T-cell (primary cell): ENCODE measurements at regions not wholly inside any gene's neighbourhood (a gene's known extent, or its start where the extent isn't known, plus 50 kb on each side); places are given as distances from the start of the nearest gene placed in this dataset.

Experiments
- ATAC-seq, 4 experiments: fragments of 200-7000 bp in 3 of 4; fragments of 150-1000 bp in 1 of 4; cut with Tn5 transposase; replicated peaks in 1 of 4; 1 replicate in 3 of 4; 2 replicates in 1 of 4; pipeline ENCODE4 v1.10.0; 2021; ENCODE audit warnings: moderate library complexity in 3 of 4, mild to moderate bottlenecking in 2 of 4, moderate number of reproducible peaks in 1 of 4
- CTCF ChIA-PET, 2 donors: fragments of 300-600 bp; sonication (Branson Sonifier 250); formaldehyde crosslinking; loops; one replicate each; lab custom pipeline; 2022; ENCODE audit warnings: antibody characterized with exemption in 2 of 2; lab: Charles Lee
- POLR2A ChIA-PET, 2 donors: fragments of 300-600 bp; sonication (Branson Sonifier 250); formaldehyde crosslinking; loops; one replicate each; lab custom pipeline; 2022; ENCODE audit warnings: antibody characterized with exemption in 2 of 2; lab: Charles Lee
- DNase-seq, 35 experiments: peaks; one replicate each; pipeline versions ENCODE4 v3.0.0 to v3.0.0-alpha.2; 2013 to 2023
- H3K27ac ChIP-seq: one replicate; pipeline ENCODE4 v1.5.1; 2013; ENCODE audit warnings: low read length
- H3K27me3 ChIP-seq, 2 experiments: replicated peaks in 1 of 2; 1 replicate in 1 of 2; 2 replicates in 1 of 2; pipeline versions ENCODE4 v1.6.1 to v1.7.0; 2013; ENCODE audit warnings: low read length in 1 of 2, mixed read lengths in 1 of 2; ENCODE audit not compliant: control insufficient read depth in 2 of 2, insufficient read depth in 2 of 2; ENCODE audit errors: extremely low read depth in 1 of 2
- H3K36me3 ChIP-seq, 2 donors: 1 replicate in 1 of 2; 2 replicates in 1 of 2; pipeline versions ENCODE4 v1.6.1 to v1.7.0; 2013; ENCODE audit warnings: low read length in 1 of 2; ENCODE audit not compliant: control insufficient read depth in 2 of 2, insufficient read depth in 1 of 2; ENCODE audit errors: extremely low read depth in 1 of 2
- H3K4me1 ChIP-seq, 2 experiments: 1 replicate in 1 of 2; 2 replicates in 1 of 2; pipeline versions ENCODE4 v1.6.1 to v1.7.0; 2013; ENCODE audit warnings: low read length in 2 of 2, mixed read lengths in 1 of 2; ENCODE audit not compliant: insufficient read depth in 2 of 2, control insufficient read depth in 1 of 2; ENCODE audit errors: extremely low read depth in 1 of 2
- H3K4me3 ChIP-seq, 2 donors: 1 replicate in 1 of 2; 2 replicates in 1 of 2; pipeline versions ENCODE4 v1.5.1 to v1.7.0; 2013; ENCODE audit warnings: mild to moderate bottlenecking in 2 of 2, low read length in 1 of 2, moderate library complexity in 1 of 2; ENCODE audit not compliant: control insufficient read depth in 1 of 2; ENCODE audit errors: extremely low read depth in 1 of 2
- H3K9me3 ChIP-seq: 2 replicates; pipeline ENCODE4 v1.7.0; 2013
- H3K27ac Mint-ChIP-seq, 2 donors: one replicate each; pipeline ENCODE4 v1.8.0; 2020 to 2021; ENCODE audit warnings: mild to moderate bottlenecking in 2 of 2, mixed read lengths in 2 of 2
- H3K27me3 Mint-ChIP-seq, 2 donors: one replicate each; pipeline ENCODE4 v1.8.0; 2021 to 2022; ENCODE audit warnings: mixed read lengths in 2 of 2
- H3K36me3 Mint-ChIP-seq: one replicate; pipeline ENCODE4 v1.8.0; 2021; ENCODE audit warnings: mixed read lengths
- H3K4me1 Mint-ChIP-seq, 3 donors: one replicate each; pipeline ENCODE4 v1.8.0; 2020 to 2022; ENCODE audit warnings: mixed read lengths in 3 of 3, mild to moderate bottlenecking in 1 of 3
- H3K4me3 Mint-ChIP-seq, 3 donors: one replicate each; pipeline ENCODE4 v1.8.0; 2020 to 2022; ENCODE audit warnings: mild to moderate bottlenecking in 3 of 3, mixed read lengths in 3 of 3, moderate library complexity in 3 of 3
- H3K9me3 Mint-ChIP-seq, 3 donors: one replicate each; pipeline ENCODE4 v1.8.0; 2020 to 2022; ENCODE audit warnings: mixed read lengths in 3 of 3
- WGBS: methylation state at CpG from one replicate; pipeline ENCODE4 v1.1.5; 2013; ENCODE audit warnings: missing lambda C conversion rate; ENCODE audit not compliant: insufficient coverage; 5-methylcytosine and 5-hydroxymethylcytosine counted together

DNA sequence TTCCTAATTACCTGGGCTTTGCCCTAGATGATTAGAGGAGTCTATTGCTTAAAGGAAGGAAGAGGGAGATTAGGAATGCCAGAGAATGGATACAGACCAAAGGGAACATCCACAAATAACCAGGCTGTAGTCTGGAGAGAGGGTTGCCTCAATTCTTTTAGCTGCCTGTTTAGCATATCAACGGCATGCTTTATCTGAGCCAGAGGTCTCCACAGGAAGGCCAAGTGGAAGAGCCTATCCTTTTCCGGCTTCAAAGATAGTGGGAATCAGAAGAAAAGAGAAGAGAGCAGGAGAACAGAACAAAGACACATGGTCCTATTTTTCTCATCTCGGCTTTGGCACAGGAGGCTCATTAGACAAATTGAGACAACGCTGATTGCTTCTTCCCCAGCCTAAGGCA, 142.4 kb downstream of the NMUR2 start:
- Mint-ChIP-seq H3K27ac (no peak overlapping the region), H3K27me3 (peaks cover 0 to 3% of the 10 kb centered on the region in 2 donors), H3K9me3 (no peaks in the 10 kb centered on the region), H3K4me3 (no peak overlapping the region), H3K4me1 (no peaks in the 10 kb centered on the region), H3K36me3 (no peaks in the 10 kb centered on the region)
- Histone ChIP-seq H3K27ac (no peak overlapping the region), H3K36me3 (no peaks in the 10 kb centered on the region), H3K9me3 (no peaks in the 10 kb centered on the region), H3K4me3 (no peak overlapping the region), H3K4me1 (no peaks in the 10 kb centered on the region), H3K27me3 (no peaks in the 10 kb centered on the region)
- POLR2A ChIA-PET = no interaction called here
- DNase-seq = no peak
- CTCF ChIA-PET = no interaction called here
- 33% methylated on average over 1 of the region's 4 CpGs for WGBS
- no peak for ATAC-seq

DNA sequence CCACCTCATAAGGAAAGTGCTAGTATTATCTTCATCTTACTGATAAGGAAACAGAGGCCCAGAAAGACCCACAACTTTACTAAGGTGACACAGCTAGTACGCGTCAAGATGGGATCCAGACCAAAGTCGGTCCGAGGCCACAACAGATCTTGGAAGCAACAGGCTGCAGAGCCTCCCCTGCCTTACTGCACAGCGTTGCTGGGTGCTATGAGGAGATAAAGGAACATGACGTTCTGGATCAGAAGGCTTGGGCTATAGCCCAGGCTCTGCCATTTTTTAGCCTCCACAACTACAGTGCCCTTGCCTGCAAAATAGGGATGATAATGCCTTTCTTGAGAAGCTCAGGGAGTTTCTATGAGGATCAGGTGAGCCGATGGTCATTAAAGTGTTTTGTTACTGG, 144.1 kb downstream of the NMUR2 start:
- H3K36me3 Mint-ChIP-seq = no peaks in the 10 kb centered on the region
- no peak overlapping the region for H3K27ac Mint-ChIP-seq
- H3K27me3 Mint-ChIP-seq = peaks cover 0 to 5% of the 10 kb centered on the region in 2 donors
- DNase-seq = no peak
- no peaks in the 10 kb centered on the region for H3K36me3 ChIP-seq
- CTCF ChIA-PET = no interaction called here
- no peaks in the 10 kb centered on the region for H3K27me3 ChIP-seq
- WGBS = 40% methylated on average over 1 of the region's 7 CpGs
- ATAC-seq = no peak
- H3K4me1 ChIP-seq = no peaks in the 10 kb centered on the region
- no peak overlapping the region for H3K27ac ChIP-seq
- H3K4me3 ChIP-seq = no peak overlapping the region
- H3K4me3 Mint-ChIP-seq = no peak overlapping the region
- POLR2A ChIA-PET = no interaction called here
- no peaks in the 10 kb centered on the region for H3K4me1 Mint-ChIP-seq
- no peaks in the 10 kb centered on the region for H3K9me3 ChIP-seq
- no peaks in the 10 kb centered on the region for H3K9me3 Mint-ChIP-seq

DNA sequence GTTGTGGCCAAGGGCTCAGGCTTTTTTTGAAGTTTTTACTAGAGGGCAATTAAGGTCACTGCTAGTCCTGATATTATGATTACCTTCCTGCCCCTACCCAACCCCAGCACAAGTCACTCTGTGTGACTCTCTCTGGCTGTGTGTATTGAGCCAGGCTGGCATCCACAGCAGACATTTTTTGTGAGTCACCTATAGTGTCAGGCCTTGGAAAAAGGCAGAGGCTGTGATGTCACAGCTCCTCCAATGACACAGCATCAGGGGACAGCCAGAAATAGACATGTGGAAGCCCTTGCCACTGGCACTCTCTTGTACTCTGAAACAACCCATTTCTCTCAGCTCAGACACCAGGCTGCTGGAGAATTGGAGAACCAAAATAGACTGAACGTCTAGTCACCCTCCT, 145.4 kb downstream of the NMUR2 start:
- Mint-ChIP-seq H3K4me3 (no peak overlapping the region), H3K9me3 (no peaks in the 10 kb centered on the region), H3K36me3 (no peaks in the 10 kb centered on the region), H3K4me1 (no peaks in the 10 kb centered on the region), H3K27me3 (peaks cover 0 to 7% of the 10 kb centered on the region in 2 donors), H3K27ac (no peak overlapping the region)
- WGBS = 43% methylated on average over 1 of the region's 1 CpG
- ATAC-seq = no peak
- ChIA-PET POLR2A (no interaction called here), CTCF (no interaction called here)
- no peak overlapping the region for H3K27ac ChIP-seq
- H3K4me1 ChIP-seq = no peaks in the 10 kb centered on the region
- no peaks in the 10 kb centered on the region for H3K27me3 ChIP-seq
- no peak overlapping the region for H3K4me3 ChIP-seq
- no peaks in the 10 kb centered on the region for H3K36me3 ChIP-seq
- DNase-seq = no peak
- no peaks in the 10 kb centered on the region for H3K9me3 ChIP-seq

DNA sequence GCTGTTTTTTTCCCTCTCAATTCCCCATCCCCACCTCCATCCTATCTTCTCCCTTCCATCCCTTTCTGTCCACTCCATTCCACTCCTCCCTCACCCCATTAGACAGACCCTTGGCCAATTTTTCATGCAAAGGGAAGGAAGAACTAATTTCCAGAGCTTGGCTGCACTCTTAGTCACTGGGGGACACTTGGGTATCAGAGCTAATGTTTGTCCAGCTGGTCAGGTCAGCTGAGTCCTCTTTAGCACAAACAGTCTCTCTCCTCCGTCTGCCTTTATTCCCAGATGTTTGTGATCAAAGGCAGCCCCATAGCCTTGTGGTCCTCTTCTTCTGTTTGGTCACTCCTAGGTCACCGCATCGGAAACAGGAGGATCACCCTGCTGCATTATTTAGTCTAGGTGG, 148.5 kb downstream of the NMUR2 start:
- H3K4me3 Mint-ChIP-seq = no peak overlapping the region
- no peak for DNase-seq
- no CpG with 5 or more reads among the region's 3 CpGs for WGBS
- no peaks in the 10 kb centered on the region for H3K36me3 Mint-ChIP-seq
- H3K9me3 Mint-ChIP-seq = no peaks in the 10 kb centered on the region
- no peaks in the 10 kb centered on the region for H3K36me3 ChIP-seq
- H3K27me3 ChIP-seq = no peaks in the 10 kb centered on the region
- ChIA-PET POLR2A (no interaction called here), CTCF (no interaction called here)
- H3K9me3 ChIP-seq = no peaks in the 10 kb centered on the region
- H3K4me1 ChIP-seq = no peaks in the 10 kb centered on the region
- H3K4me3 ChIP-seq = no peak overlapping the region
- H3K27me3 Mint-ChIP-seq = peaks cover 0 to 7% of the 10 kb centered on the region in 2 donors
- no peaks in the 10 kb centered on the region for H3K4me1 Mint-ChIP-seq
- no peak overlapping the region for H3K27ac Mint-ChIP-seq
- no peak for ATAC-seq
- H3K27ac ChIP-seq = no peak overlapping the region

DNA sequence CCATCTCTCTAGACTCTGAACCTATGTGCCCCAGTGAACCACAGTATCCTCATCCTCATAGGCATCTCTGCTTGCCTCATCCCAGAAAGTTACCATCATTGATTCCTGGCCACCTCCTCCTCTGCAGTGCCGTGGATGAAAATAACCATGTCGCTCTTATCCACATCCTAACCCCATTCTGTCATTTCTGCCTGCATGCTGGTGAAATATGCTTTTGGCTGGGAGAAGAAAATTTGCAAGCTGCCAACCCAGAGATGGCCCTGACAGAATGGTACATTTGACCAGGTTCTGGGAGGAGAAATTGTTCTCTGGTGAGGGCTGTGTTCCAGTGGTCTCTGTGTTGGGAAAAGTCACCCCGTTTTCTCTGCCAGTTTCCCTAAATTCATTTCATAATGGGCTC, 149.7 kb downstream of the NMUR2 start:
- no peak overlapping the region for H3K27ac ChIP-seq
- no peaks in the 10 kb centered on the region for H3K36me3 ChIP-seq
- Mint-ChIP-seq H3K4me1 (no peaks in the 10 kb centered on the region), H3K27ac (no peak overlapping the region), H3K9me3 (no peaks in the 10 kb centered on the region), H3K27me3 (peaks cover 0 to 7% of the 10 kb centered on the region in 2 donors), H3K4me3 (no peak overlapping the region), H3K36me3 (no peaks in the 10 kb centered on the region)
- no peaks in the 10 kb centered on the region for H3K27me3 ChIP-seq
- DNase-seq (no peak), ATAC-seq (no peak)
- no peaks in the 10 kb centered on the region for H3K4me1 ChIP-seq
- no peaks in the 10 kb centered on the region for H3K9me3 ChIP-seq
- ChIA-PET POLR2A (no interaction called here), CTCF (no interaction called here)
- no peak overlapping the region for H3K4me3 ChIP-seq
- WGBS = no CpG with 5 or more reads among the region's 3 CpGs

DNA sequence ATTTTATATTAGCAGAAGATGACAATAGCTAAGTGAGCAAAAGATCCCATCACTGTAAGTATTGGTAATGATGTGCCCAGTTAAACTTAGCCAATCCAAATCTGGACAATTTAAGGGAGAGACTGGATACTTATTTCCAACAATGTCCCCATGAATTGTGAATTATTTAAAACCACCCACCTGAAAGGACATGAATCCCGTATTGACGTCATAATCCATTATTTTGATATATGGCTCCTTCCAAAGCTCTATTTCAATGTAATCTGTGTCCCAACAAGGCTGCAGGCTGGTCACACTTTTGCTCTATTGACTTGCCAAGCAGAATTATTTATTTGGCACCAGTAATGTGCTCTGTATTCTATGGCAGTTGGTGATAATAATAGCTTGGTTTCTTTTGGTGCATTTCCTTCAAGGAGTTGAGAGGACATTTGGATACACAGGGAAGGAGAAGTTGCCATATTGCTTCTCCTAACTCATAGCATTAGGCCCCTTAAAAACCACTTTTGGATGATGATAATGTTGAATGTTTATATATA, 157.2 kb downstream of the NMUR2 start:
- POLR2A ChIA-PET = no interaction called here
- ATAC-seq = no peak
- Histone ChIP-seq H3K9me3 (no peaks in the 10 kb centered on the region), H3K4me3 (no peak overlapping the region), H3K4me1 (no peaks in the 10 kb centered on the region), H3K27ac (no peak overlapping the region), H3K27me3 (no peaks in the 10 kb centered on the region), H3K36me3 (no peaks in the 10 kb centered on the region)
- CTCF ChIA-PET = no interaction called here
- Mint-ChIP-seq H3K27ac (no peak overlapping the region), H3K4me3 (no peak overlapping the region), H3K36me3 (no peaks in the 10 kb centered on the region), H3K4me1 (no peaks in the 10 kb centered on the region), H3K27me3 (peaks cover 0 to 4% of the 10 kb centered on the region in 2 donors), H3K9me3 (peaks cover 0 to 15% (median 2%) of the 10 kb centered on the region in 3 donors)
- WGBS = 100% methylated on average over 2 of the region's 2 CpGs
- DNase-seq = no peak

DNA sequence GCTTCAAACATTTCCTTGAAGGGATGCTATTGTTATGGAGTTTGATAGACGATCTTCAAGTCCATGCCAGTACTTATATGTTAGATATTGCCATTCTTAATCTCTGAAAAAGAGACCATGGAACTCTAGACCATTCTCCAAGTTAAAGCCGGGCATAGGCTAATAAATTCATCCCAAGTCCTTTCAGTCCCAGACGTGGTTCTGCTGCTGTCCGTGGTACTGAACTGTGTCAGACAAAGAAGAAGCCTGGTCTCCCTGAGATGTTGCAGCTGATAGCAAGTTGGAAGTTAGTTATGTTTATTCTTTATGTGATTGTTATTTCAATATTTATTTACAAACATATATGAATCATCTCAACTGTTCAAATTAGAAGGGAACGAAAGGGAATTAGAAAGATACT, 158.7 kb downstream of the NMUR2 start:
- peaks cover 0 to 21% (median 2%) of the 10 kb centered on the region in 3 donors for H3K9me3 Mint-ChIP-seq
- Histone ChIP-seq H3K9me3 (no peaks in the 10 kb centered on the region), H3K27me3 (no peaks in the 10 kb centered on the region), H3K4me1 (no peaks in the 10 kb centered on the region), H3K27ac (no peak overlapping the region), H3K4me3 (no peak overlapping the region), H3K36me3 (no peaks in the 10 kb centered on the region)
- ATAC-seq (no peak), DNase-seq (no peak)
- ChIA-PET POLR2A (no interaction called here), CTCF (no interaction called here)
- H3K27ac Mint-ChIP-seq = no peak overlapping the region
- no peak overlapping the region for H3K4me3 Mint-ChIP-seq
- H3K36me3 Mint-ChIP-seq = no peaks in the 10 kb centered on the region
- no peaks in the 10 kb centered on the region for H3K4me1 Mint-ChIP-seq
- WGBS = 0% methylated on average over 1 of the region's 5 CpGs
- peaks cover 0 to 4% of the 10 kb centered on the region in 2 donors for H3K27me3 Mint-ChIP-seq
